ENCODE measurements at regions not wholly inside any gene's neighbourhood (a gene's known extent, or its start where the extent isn't known, plus 50 kb on each side); places are given as distances from the start of the nearest gene placed in this dataset.
"Not testable (repeated sequence)": the region's sequence is repeated elsewhere in the genome, so short reads cannot be mapped to it uniquely, and the experiment has no call there.

DNA sequence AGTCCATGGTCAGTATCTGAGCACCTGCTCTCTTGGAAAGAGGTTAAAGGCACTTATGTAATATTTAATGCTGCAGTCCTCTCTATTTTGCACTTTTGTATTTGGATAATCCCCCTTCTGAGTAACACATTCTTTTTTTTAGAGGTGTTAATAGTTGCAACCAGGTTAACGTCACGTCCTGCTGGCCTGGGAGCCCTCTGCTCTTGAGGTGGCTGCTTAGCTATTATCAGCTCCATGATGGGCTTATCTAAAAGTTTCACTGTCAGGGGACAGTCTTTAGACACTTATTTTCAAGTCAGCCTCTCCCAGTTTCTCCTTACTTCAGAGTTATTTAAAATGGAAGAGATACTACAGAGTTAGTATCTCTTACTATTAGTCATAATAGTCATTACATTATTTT lies 795.5 kb upstream of the CDH18 start:
- TF ChIP-seq, protein P1, sequence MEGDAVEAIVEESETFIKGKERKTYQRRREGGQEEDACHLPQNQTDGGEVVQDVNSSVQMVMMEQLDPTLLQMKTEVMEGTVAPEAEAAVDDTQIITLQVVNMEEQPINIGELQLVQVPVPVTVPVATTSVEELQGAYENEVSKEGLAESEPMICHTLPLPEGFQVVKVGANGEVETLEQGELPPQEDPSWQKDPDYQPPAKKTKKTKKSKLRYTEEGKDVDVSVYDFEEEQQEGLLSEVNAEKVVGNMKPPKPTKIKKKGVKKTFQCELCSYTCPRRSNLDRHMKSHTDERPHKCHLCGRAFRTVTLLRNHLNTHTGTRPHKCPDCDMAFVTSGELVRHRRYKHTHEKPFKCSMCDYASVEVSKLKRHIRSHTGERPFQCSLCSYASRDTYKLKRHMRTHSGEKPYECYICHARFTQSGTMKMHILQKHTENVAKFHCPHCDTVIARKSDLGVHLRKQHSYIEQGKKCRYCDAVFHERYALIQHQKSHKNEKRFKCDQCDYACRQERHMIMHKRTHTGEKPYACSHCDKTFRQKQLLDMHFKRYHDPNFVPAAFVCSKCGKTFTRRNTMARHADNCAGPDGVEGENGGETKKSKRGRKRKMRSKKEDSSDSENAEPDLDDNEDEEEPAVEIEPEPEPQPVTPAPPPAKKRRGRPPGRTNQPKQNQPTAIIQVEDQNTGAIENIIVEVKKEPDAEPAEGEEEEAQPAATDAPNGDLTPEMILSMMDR (IDR thresholded peaks at IDR 0.05): not testable (repeated sequence)
- TF ChIP-seq POLR2A, EP300, POLR2AphosphoS5 (IDR thresholded peaks at IDR 0.05): not testable (repeated sequence)
